Brain microvascular endothelial cell (primary cell): ENCODE measurements at regions not wholly inside any gene's neighbourhood (a gene's known extent, or its start where the extent isn't known, plus 50 kb on each side); places are given as distances from the start of the nearest gene placed in this dataset.
"Not testable (repeated sequence)": the region's sequence is repeated elsewhere in the genome, so short reads cannot be mapped to it uniquely, and the experiment has no call there.

ENCODE experiments used
- DNase-seq: peaks from one replicate; pipeline ENCODE4 v3.0.0-alpha.2; 2020
- H3K27ac ChIP-seq: fragments of 250-450 bp; sonication (Bioruptor Pico); 2 replicates; pipeline ENCODE4 v1.5.1; 2020; ENCODE audit warnings: mild to moderate bottlenecking, moderate library complexity
- H3K27me3 ChIP-seq: fragments of 250-450 bp; sonication (Bioruptor Pico); replicated peaks from 2 replicates; pipeline ENCODE4 v1.5.1; 2020; ENCODE audit warnings: mild to moderate bottlenecking
- H3K36me3 ChIP-seq: fragments of 250-450 bp; sonication (Bioruptor Pico); replicated peaks from 2 replicates; pipeline ENCODE4 v1.5.1; 2020; ENCODE audit warnings: mild to moderate bottlenecking
- H3K4me3 ChIP-seq: 2 replicates; pipeline ENCODE4 v1.5.1; 2011; ENCODE audit warnings: low read depth, mild to moderate bottlenecking, control low read depth, low read length, moderate library complexity
- in situ Hi-C: cut with HindIII; loops from 2 replicates; pipeline ENCODE4 v1.10.0; 2017; ENCODE audit warnings: low sequenced_read_pairs, low pct_ligation_motif_present
- TF ChIP-seq, protein P1 (sequence below): IDR thresholded peaks from 2 replicates; pipeline ENCODE4 v1.5.1; 2011; ENCODE audit warnings: low read depth, mild to moderate bottlenecking, moderate library complexity, low read length, control low read depth, inconsistent platforms; ENCODE audit errors: missing control alignments

GRCh38 chr1:238340989-238341388, 450.3 kb upstream of the ZP4 start:
- no peaks in the 10 kb centered on the region for H3K36me3 ChIP-seq
- no peak for DNase-seq
- no peaks in the 10 kb centered on the region for H3K27me3 ChIP-seq
- no peak overlapping the region for H3K4me3 ChIP-seq
- H3K27ac ChIP-seq, result no peak overlapping the region
- in situ Hi-C loops, result no loop called here
- TF ChIP-seq, protein P1, sequence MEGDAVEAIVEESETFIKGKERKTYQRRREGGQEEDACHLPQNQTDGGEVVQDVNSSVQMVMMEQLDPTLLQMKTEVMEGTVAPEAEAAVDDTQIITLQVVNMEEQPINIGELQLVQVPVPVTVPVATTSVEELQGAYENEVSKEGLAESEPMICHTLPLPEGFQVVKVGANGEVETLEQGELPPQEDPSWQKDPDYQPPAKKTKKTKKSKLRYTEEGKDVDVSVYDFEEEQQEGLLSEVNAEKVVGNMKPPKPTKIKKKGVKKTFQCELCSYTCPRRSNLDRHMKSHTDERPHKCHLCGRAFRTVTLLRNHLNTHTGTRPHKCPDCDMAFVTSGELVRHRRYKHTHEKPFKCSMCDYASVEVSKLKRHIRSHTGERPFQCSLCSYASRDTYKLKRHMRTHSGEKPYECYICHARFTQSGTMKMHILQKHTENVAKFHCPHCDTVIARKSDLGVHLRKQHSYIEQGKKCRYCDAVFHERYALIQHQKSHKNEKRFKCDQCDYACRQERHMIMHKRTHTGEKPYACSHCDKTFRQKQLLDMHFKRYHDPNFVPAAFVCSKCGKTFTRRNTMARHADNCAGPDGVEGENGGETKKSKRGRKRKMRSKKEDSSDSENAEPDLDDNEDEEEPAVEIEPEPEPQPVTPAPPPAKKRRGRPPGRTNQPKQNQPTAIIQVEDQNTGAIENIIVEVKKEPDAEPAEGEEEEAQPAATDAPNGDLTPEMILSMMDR, result no peak

DNA sequence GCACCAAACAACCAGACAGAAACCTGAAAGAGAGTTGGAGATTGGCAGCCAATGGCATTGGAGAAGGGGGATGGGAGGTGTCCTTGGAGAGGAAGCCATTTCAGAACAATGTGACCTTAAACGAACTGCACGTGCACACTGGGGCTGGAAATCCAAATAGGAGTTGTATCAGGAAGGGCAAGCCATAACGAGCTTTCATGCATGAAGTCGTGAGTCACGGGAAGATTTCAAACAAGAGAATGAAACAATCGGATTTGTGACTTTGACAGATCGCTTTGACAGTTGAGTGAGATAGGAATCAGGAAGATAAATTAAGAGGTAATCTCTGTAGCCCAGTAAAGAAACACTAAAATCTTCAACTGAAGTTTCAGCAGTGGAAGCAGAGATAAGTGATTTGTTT, 445.8 kb upstream of the ZP4 start:
- H3K27me3 ChIP-seq, result no peaks in the 10 kb centered on the region
- in situ Hi-C loops, result no loop called here
- no peaks in the 10 kb centered on the region for H3K36me3 ChIP-seq
- DNase-seq, result no peak
- TF ChIP-seq, protein P1, result no peak
- H3K27ac ChIP-seq, result no peak overlapping the region
- no peak overlapping the region for H3K4me3 ChIP-seq

DNA sequence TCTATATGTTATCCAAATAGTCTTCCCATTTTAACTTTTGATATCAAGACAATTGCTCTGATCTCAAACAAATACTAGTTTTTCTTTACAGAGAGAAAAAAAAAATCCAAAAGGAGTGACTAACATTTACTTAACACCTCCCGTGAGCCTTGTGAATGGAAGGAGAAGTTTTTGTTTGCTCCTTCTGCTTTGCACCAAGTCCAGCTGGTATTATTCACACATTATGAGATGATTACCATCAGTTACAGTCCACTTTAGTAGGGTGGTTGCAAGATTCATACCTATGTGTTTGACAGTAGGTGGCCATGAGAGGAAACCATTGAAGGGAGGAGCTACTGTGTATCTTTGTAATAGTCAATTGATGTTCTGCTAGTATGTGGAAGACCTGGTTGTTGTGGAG, 443.4 kb upstream of the ZP4 start:
- in situ Hi-C loops, result no loop called here
- no peak overlapping the region for H3K4me3 ChIP-seq

GRCh38 chr1:238331557-238331956, 440.8 kb upstream of the ZP4 start:
- no peak overlapping the region for H3K27ac ChIP-seq
- in situ Hi-C loops, result no loop called here
- DNase-seq, result no peak
- no peak overlapping the region for H3K4me3 ChIP-seq
- TF ChIP-seq, protein P1, result no peak
- no peaks in the 10 kb centered on the region for H3K27me3 ChIP-seq
- H3K36me3 ChIP-seq, result no peaks in the 10 kb centered on the region

More for the DNA sequence above, 443.4 kb upstream of the ZP4 start:
- Histone ChIP-seq H3K36me3 (no peaks in the 10 kb centered on the region), H3K27ac (no peak overlapping the region), H3K27me3 (no peaks in the 10 kb centered on the region)
- TF ChIP-seq, protein P1, result no peak
- DNase-seq, result no peak

- in situ Hi-C loops, result no loop called here
- H3K27me3 ChIP-seq, result no peaks in the 10 kb centered on the region
- TF ChIP-seq, protein P1, result no peak
- no peak overlapping the region for H3K27ac ChIP-seq
- no peak overlapping the region for H3K4me3 ChIP-seq
- H3K36me3 ChIP-seq, result no peaks in the 10 kb centered on the region
- DNase-seq, result no peak
These were observed 438.9 kb upstream of the ZP4 start for GRCh38 chr1:238329671-238330070.

DNA sequence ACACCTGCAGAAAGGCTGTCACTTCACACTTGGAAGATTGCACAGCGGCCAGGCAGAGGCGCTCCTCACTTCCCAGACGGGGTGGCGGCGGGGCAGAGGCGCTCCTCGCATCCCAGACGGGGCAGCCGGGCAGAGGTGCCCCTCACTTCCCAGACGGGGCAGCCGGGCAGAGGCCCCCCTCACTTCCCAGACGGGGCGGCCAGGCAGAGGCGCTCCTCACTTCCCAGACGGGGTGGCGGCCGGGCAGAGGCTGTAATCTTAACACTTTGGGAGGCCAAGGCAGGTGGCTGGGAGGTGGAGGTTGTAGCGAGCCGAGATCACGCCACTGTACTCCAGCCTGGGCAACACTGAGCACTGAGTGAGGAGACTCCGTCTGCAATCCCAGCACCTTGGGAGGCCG, 436.3 kb upstream of the ZP4 start:
- H3K27ac ChIP-seq, H3K4me3 ChIP-seq, H3K36me3 ChIP-seq, in situ Hi-C loops, H3K27me3 ChIP-seq, DNase-seq: not testable (repeated sequence)

DNA sequence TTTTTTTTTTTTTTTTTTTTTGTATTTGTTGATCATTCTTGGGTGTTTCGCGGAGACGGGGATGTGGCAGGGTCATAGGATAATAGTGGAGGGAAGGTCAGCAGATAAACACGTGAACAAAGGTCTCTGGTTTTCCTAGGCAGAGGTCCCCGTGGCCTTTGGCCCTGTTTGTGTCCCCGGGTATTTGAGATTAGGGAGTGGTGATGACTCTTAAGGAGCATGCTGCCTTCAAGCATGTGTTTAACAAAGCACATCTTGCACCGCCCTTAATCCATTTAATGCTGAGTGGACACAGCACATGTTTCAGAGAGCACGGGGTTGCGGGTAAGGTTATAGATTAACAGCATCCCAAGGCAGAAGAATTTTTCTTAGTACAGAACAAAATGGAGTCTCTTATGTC, 435.8 kb upstream of the ZP4 start:
- H3K27me3 ChIP-seq, H3K36me3 ChIP-seq, H3K4me3 ChIP-seq, in situ Hi-C loops, DNase-seq, H3K27ac ChIP-seq: not testable (repeated sequence)
